Transverse colon (tissue), 4 donors: ENCODE measurements at regions not wholly inside any gene's neighbourhood (a gene's known extent, or its start where the extent isn't known, plus 50 kb on each side); places are given as distances from the start of the nearest gene placed in this dataset.

Source experiments
- DNase-seq: peaks from one replicate; pipeline ENCODE4 v3.0.0-alpha.2; 2019
- H3K27ac ChIP-seq, 4 donors: fragments of 200-600 bp; sonication (generic); 2 replicates each; pipeline ENCODE4 v1.5.1; 2016 to 2018; ENCODE audit warnings: inconsistent platforms in 4 of 4
- H3K27me3 ChIP-seq: fragments of 200-600 bp; sonication (generic); 2 replicates; pipeline ENCODE4 v1.5.1; 2017; ENCODE audit warnings: inconsistent platforms
- H3K36me3 ChIP-seq, 4 donors: fragments of 200-600 bp; sonication (generic); 2 replicates each; pipeline ENCODE4 v1.5.1; 2017 to 2019; ENCODE audit warnings: inconsistent platforms in 4 of 4
- H3K4me1 ChIP-seq, 4 donors: fragments of 200-600 bp; sonication (generic); 2 replicates each; pipeline ENCODE4 v1.5.1; 2017 to 2020; ENCODE audit warnings: inconsistent platforms in 4 of 4
- H3K4me3 ChIP-seq, 4 donors: fragments of 200-600 bp; sonication (generic); 1 replicate in 1 of 4; 2 replicates in 3 of 4; pipeline versions ENCODE4 v1.5.1 to v1.6.1; 2017 to 2019; ENCODE audit warnings: inconsistent platforms in 4 of 4
- H3K9me3 ChIP-seq, 2 donors: fragments of 200-600 bp; sonication (generic); 2 replicates each; pipeline ENCODE4 v1.5.1; 2017 to 2019; ENCODE audit warnings: inconsistent platforms in 2 of 2
- CTCF ChIP-seq, 5 experiments: fragments of 200-600 bp in 3 of 5; fragments of 450-650 bp in 2 of 5; sonication (generic) in 3 of 5; IDR thresholded peaks; 1 replicate in 2 of 5; 2 replicates in 3 of 5; pipeline ENCODE4 v1.5.1; 2016 to 2017; ENCODE audit warnings: antibody characterized with exemption in 5 of 5, inconsistent platforms in 3 of 5, mild to moderate bottlenecking in 2 of 5, moderate library complexity in 1 of 5
- EP300 ChIP-seq: sonication (generic); formaldehyde crosslinking; IDR thresholded peaks from one replicate; pipeline ENCODE4 v1.6.1; 2017; ENCODE audit warnings: antibody characterized with exemption, low read depth
- POLR2A ChIP-seq: fragments of 450-650 bp; IDR thresholded peaks from one replicate; pipeline ENCODE4 v1.6.1; 2016; ENCODE audit warnings: antibody characterized with exemption, mild to moderate bottlenecking, moderate library complexity
- POLR2AphosphoS5 ChIP-seq, 3 donors: sonication (generic); formaldehyde crosslinking; IDR thresholded peaks; one replicate each; pipeline ENCODE4 v1.6.1; 2016; ENCODE audit warnings: antibody characterized with exemption in 3 of 3
- WGBS, 2 donors: methylation state at CpG; one replicate each; pipeline ENCODE4 v1.1.5; 2018; ENCODE audit warnings: low coverage in 1 of 2; 5-methylcytosine and 5-hydroxymethylcytosine counted together
- in situ Hi-C, 4 donors: fragments of 200-750 bp; cut with MboI; loops; one replicate each; pipeline versions ENCODE4 v1.15.0 to v1.15.1; 2017; ENCODE audit warnings: low sequenced_read_pairs in 3 of 4, low pct_ligation_motif_present in 1 of 4, low pct_unique_long_range_greater_than_20kb in 1 of 4
- intact Hi-C: fragments of 100-400 bp; cut with DNase I; formaldehyde crosslinking; loops from one replicate; pipeline ENCODE4 v1.15.1; 2023; ENCODE audit warnings: low total_unique reads

GRCh38 chr6:87929843-87930288 is 117.8 kb upstream of the SPACA1 start:
- WGBS, 2 donors: 6 to 10% methylated on average over 2 to 6 of the region's 6 CpGs
- peak; percentile 86 for DNase-seq
- intact Hi-C loops (loop anchor here (2.0 to 10.0 kb wide), 2 partner anchors 235 to 309 kb away; partner anchors contain the start of gene CNR1), in situ Hi-C loops (loop anchor here (5.0 to 25.0 kb wide), 6 partner anchors 305 to 935 kb away; no protein-coding TSS in a partner anchor)
- no peaks in the 10 kb centered on the region for H3K9me3 ChIP-seq
- H3K27me3 ChIP-seq: no peaks in the 10 kb centered on the region
- no peak overlapping the region for H3K4me3 ChIP-seq
- no peaks in the 10 kb centered on the region for H3K4me1 ChIP-seq
- H3K36me3 ChIP-seq: no peaks in the 10 kb centered on the region
- H3K27ac ChIP-seq: no peak overlapping the region
- TF ChIP-seq CTCF (IDR thresholded peaks at IDR 0.05): peak; percentile 71 to 93 (median 80)
- no peak for TF ChIP-seq POLR2A
- no peak for TF ChIP-seq EP300
- no peak for TF ChIP-seq POLR2AphosphoS5 (IDR thresholded peaks at IDR 0.05)

GRCh38 chr6:87926687-87927086 is 121.0 kb upstream of the SPACA1 start:
- Histone ChIP-seq H3K4me1 (no peaks in the 10 kb centered on the region), H3K9me3 (no peaks in the 10 kb centered on the region), H3K4me3 (no peak overlapping the region), H3K27me3 (no peaks in the 10 kb centered on the region), H3K27ac (no peak overlapping the region), H3K36me3 (no peaks in the 10 kb centered on the region)
- no peak for TF ChIP-seq POLR2A
- TF ChIP-seq EP300: no peak
- no peak for TF ChIP-seq CTCF (IDR thresholded peaks at IDR 0.05)
- TF ChIP-seq POLR2AphosphoS5 (IDR thresholded peaks at IDR 0.05): no peak
- intact Hi-C loops (no loop called here), in situ Hi-C loops (loop anchor here (5.0 to 25.0 kb wide), 4 partner anchors 311 to 936 kb away; no protein-coding TSS in a partner anchor)
- 95 to 100% methylated on average over 1 to 2 of the region's 2 CpGs for WGBS, 2 donors
- no peak for DNase-seq

- TF ChIP-seq POLR2A (no peak), POLR2AphosphoS5 (IDR thresholded peaks at IDR 0.05) (no peak)
- intact Hi-C loops: no loop called here
- no peak overlapping the region for H3K4me3 ChIP-seq
- no peaks in the 10 kb centered on the region for H3K27me3 ChIP-seq
- H3K4me1 ChIP-seq: no peaks in the 10 kb centered on the region
- no peak overlapping the region for H3K27ac ChIP-seq
- WGBS, 2 donors: 85 to 90% methylated on average over 4 to 6 of the region's 6 CpGs
- DNase-seq: no peak
- H3K36me3 ChIP-seq: no peaks in the 10 kb centered on the region
- in situ Hi-C loops: loop anchor here (5.0 to 25.0 kb wide), 4 partner anchors 311 to 936 kb away; no protein-coding TSS in a partner anchor
- H3K9me3 ChIP-seq: no peaks in the 10 kb centered on the region
These were observed 121.6 kb upstream of the SPACA1 start for GRCh38 chr6:87926072-87926471.

- 42 to 70% methylated on average over 2 to 7 of the region's 7 CpGs for WGBS, 2 donors
- Histone ChIP-seq H3K9me3 (no peaks in the 10 kb centered on the region), H3K27ac (peak overlapping the region in 1 of 4 donors; percentile 53), H3K36me3 (no peaks in the 10 kb centered on the region), H3K27me3 (no peaks in the 10 kb centered on the region), H3K4me1 (no peaks in the 10 kb centered on the region), H3K4me3 (no peak overlapping the region)
- peak; percentile 55 for DNase-seq
- TF ChIP-seq POLR2A (no peak), EP300 (no peak), POLR2AphosphoS5 (IDR thresholded peaks at IDR 0.05) (no peak), CTCF (IDR thresholded peaks at IDR 0.05) (no peak)
- intact Hi-C loops: no loop called here
- in situ Hi-C loops: loop anchor here (5.0 to 25.0 kb wide), 4 partner anchors 312 to 937 kb away; no protein-coding TSS in a partner anchor
These were observed 122.1 kb upstream of the SPACA1 start for GRCh38 chr6:87925373-87926060.
